Epithelial cell of proximal tubule (primary cell): ENCODE measurements at regions not wholly inside any gene's neighbourhood (a gene's known extent, or its start where the extent isn't known, plus 50 kb on each side); places are given as distances from the start of the nearest gene placed in this dataset.

Experiments
- DNase-seq: peaks from one replicate; pipeline ENCODE4 v3.0.0-alpha.2; 2011; ENCODE audit warnings: low read depth
- H3K4me3 ChIP-seq: 2 replicates; pipeline ENCODE4 v1.5.1; 2011; ENCODE audit warnings: low read depth, mild to moderate bottlenecking, low read length
- CTCF ChIP-seq: conservative IDR thresholded peaks from 2 replicates; pipeline ENCODE4 v1.5.1; 2012; ENCODE audit warnings: low read depth, mild to moderate bottlenecking, low read length

GRCh38 chr11:109347304-109347703 lies 74.7 kb upstream of the C11orf87 start:
- DNase-seq: no peak
- no peak overlapping the region for H3K4me3 ChIP-seq
- no peak for TF ChIP-seq CTCF

- H3K4me3 ChIP-seq: no peak overlapping the region
- DNase-seq: no peak
- TF ChIP-seq CTCF: no peak
Measured at GRCh38 chr11:109349276-109350080, 72.5 kb upstream of the C11orf87 start.

- no peak overlapping the region for H3K4me3 ChIP-seq
- no peak for TF ChIP-seq CTCF
- no peak for DNase-seq
Measured at GRCh38 chr11:109350091-109350490, 71.9 kb upstream of the C11orf87 start.

- H3K4me3 ChIP-seq: no peak overlapping the region
- DNase-seq: no peak
- no peak for TF ChIP-seq CTCF
Measured at GRCh38 chr11:109362059-109362458, 59.9 kb upstream of the C11orf87 start.

- no peak for DNase-seq
- TF ChIP-seq CTCF: no peak
- H3K4me3 ChIP-seq: no peak overlapping the region
Measured at GRCh38 chr11:109363682-109364081, 58.3 kb upstream of the C11orf87 start.

GRCh38 chr11:109364851-109365250 lies 57.1 kb upstream of the C11orf87 start:
- no peak for DNase-seq
- TF ChIP-seq CTCF: no peak
- H3K4me3 ChIP-seq: no peak overlapping the region
